ENCODE measurements at regions not wholly inside any gene's neighbourhood (a gene's known extent, or its start where the extent isn't known, plus 50 kb on each side); places are given as distances from the start of the nearest gene placed in this dataset.

DNA sequence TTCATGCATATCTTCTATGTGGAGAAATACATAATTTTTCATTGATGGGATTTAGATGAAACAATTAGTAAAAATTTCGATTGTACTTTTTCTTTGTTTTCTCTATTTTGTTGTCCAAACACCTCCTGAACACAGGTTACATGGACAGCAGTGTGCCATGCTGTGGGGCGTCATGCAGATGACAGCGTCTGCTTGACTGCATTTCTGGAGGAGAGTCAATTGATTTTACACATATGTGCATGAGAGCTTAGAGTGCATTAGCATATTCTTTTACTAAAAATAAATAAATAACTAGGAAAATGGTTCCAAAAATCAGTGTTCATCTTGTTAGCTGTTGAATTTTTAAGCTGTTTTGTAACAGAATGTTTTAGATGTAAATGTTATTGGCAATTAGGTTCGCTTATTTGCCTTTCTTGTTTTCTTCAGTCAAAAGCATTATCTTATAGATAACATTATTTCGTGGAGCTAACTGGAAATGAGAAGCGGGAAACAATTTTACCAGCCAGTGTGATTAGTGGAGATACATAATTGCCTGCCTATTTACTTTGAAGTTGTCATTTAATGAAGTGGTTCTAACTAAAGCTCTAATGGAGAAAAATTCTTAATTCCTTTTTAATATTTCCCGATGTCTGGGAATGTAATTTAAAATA is 82.7 kb upstream of the VGLL3 start:
- H3K27ac ChIP-seq (ENCODE audit: low read depth, low read length), result no peak overlapping the region
- no peaks in the 10 kb centered on the region for H3K36me3 ChIP-seq (ENCODE audit: control insufficient read depth, insufficient read depth, low read length)
- H3K27me3 ChIP-seq (ENCODE audit: control insufficient read depth, insufficient read depth, low read length), result no peaks in the 10 kb centered on the region
- H3K9me3 ChIP-seq (ENCODE audit: control insufficient read depth, insufficient read depth, low read length), result no peaks in the 10 kb centered on the region
- H3K4me3 ChIP-seq (ENCODE audit: low read depth, low read length), result no peak overlapping the region
- H3K4me1 ChIP-seq (ENCODE audit: control insufficient read depth, insufficient read depth, low read length), result no peaks in the 10 kb centered on the region
- H3K9ac ChIP-seq (ENCODE audit: low read depth, low read length), result no peak overlapping the region

DNA sequence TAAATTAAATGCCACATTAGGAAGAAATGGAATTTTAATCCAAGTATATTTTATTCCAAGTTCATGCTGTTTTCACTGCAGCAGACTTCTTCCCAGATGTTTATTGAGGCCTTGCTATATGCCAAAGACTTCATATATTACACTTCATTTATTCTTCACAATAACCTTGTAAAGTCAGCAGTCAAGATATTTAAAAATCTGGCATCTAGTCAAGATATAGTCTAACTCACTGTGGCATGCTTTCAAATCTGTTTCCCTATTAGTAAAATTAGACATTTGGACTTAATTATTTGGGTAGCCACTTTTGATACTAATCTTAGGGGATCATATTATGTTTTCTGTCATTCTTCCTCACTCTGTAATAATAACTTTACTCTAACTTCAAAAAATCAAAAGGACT is 81.5 kb upstream of the VGLL3 start:
- no peak overlapping the region for H3K4me3 ChIP-seq (ENCODE audit: low read depth, low read length)
- no peaks in the 10 kb centered on the region for H3K36me3 ChIP-seq (ENCODE audit: control insufficient read depth, insufficient read depth, low read length)
- H3K9me3 ChIP-seq (ENCODE audit: control insufficient read depth, insufficient read depth, low read length), result no peaks in the 10 kb centered on the region
- H3K27me3 ChIP-seq (ENCODE audit: control insufficient read depth, insufficient read depth, low read length), result no peaks in the 10 kb centered on the region
- H3K9ac ChIP-seq (ENCODE audit: low read depth, low read length), result no peak overlapping the region
- no peaks in the 10 kb centered on the region for H3K4me1 ChIP-seq (ENCODE audit: control insufficient read depth, insufficient read depth, low read length)
- H3K27ac ChIP-seq (ENCODE audit: low read depth, low read length), result no peak overlapping the region

DNA sequence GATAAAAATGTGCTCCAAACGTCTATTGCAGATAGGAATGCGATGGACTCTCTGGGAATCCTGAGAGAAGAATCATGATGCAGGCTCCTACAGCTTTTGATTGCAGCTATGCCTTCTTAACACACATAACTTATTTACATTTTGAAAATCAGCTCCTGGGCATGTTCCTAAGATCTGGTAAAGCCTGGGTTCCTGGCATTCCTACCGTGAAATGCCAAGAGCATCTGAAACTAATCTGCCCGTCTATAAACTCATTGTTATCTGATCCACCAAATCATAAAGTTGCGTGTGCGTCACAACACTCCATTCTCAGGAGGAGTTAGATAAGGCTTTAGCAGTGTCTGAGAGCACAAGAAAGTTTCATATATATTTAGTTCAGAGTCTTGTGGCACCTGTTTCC is 79.0 kb upstream of the VGLL3 start:
- H3K4me1 ChIP-seq (ENCODE audit: control insufficient read depth, insufficient read depth, low read length), result no peaks in the 10 kb centered on the region
- H3K27me3 ChIP-seq (ENCODE audit: control insufficient read depth, insufficient read depth, low read length), result no peaks in the 10 kb centered on the region
- H3K27ac ChIP-seq (ENCODE audit: low read depth, low read length), result no peak overlapping the region

DNA sequence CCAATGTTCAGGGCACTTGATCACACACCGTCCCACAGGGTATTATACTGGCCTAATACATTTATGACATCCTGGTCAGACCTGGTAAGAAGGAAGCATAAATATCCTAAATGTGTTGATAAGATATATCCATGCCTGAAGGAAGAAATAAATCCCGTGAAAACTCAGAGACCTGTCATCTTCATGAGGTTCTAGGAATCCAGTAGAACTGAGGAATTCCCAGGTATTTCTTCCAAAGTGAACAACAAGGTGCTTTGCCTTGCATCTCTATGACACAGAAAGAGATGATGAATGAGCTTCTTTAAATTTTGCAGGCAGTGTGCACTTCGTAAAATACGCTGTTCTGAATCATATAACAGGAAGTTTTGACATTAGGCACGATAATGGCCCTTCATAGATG is 78.1 kb upstream of the VGLL3 start:
- H3K9ac ChIP-seq (ENCODE audit: low read depth, low read length), result no peak overlapping the region
- no peaks in the 10 kb centered on the region for H3K36me3 ChIP-seq (ENCODE audit: control insufficient read depth, insufficient read depth, low read length)
- H3K9me3 ChIP-seq (ENCODE audit: control insufficient read depth, insufficient read depth, low read length), result no peaks in the 10 kb centered on the region
- no peaks in the 10 kb centered on the region for H3K4me1 ChIP-seq (ENCODE audit: control insufficient read depth, insufficient read depth, low read length)
- H3K27me3 ChIP-seq (ENCODE audit: control insufficient read depth, insufficient read depth, low read length), result no peaks in the 10 kb centered on the region
- no peak overlapping the region for H3K4me3 ChIP-seq (ENCODE audit: low read depth, low read length)
- no peak overlapping the region for H3K27ac ChIP-seq (ENCODE audit: low read depth, low read length)

More for the DNA sequence above, 79.0 kb upstream of the VGLL3 start:
- Histone ChIP-seq H3K36me3 (ENCODE audit: control insufficient read depth, insufficient read depth, low read length) (no peaks in the 10 kb centered on the region), H3K9me3 (ENCODE audit: control insufficient read depth, insufficient read depth, low read length) (no peaks in the 10 kb centered on the region), H3K9ac (ENCODE audit: low read depth, low read length) (no peak overlapping the region), H3K4me3 (ENCODE audit: low read depth, low read length) (no peak overlapping the region)

DNA sequence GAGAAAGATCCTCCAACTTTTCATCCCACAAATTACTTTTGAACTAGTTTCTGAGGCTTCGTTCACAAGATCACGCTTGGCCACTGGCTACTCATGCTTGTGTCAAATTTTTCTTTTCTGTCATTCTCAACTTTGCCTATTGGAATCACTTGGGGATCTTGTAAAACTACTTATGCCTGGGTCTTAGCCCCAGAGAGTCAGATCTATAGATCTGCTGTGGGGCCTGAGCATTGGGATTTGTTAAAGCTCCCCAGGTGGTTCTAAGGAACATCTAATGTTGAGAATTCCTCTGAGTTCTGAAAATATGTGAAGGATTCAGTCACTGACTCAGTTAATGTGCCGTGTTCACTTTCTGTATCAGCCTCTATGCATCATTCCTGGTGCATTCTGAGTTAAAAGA is 71.7 kb upstream of the VGLL3 start:
- no peaks in the 10 kb centered on the region for H3K9me3 ChIP-seq (ENCODE audit: control insufficient read depth, insufficient read depth, low read length)
- no peak overlapping the region for H3K9ac ChIP-seq (ENCODE audit: low read depth, low read length)
- no peaks in the 10 kb centered on the region for H3K4me1 ChIP-seq (ENCODE audit: control insufficient read depth, insufficient read depth, low read length)
- H3K27me3 ChIP-seq (ENCODE audit: control insufficient read depth, insufficient read depth, low read length), result no peaks in the 10 kb centered on the region
- no peaks in the 10 kb centered on the region for H3K36me3 ChIP-seq (ENCODE audit: control insufficient read depth, insufficient read depth, low read length)
- H3K4me3 ChIP-seq (ENCODE audit: low read depth, low read length), result no peak overlapping the region
- no peak overlapping the region for H3K27ac ChIP-seq (ENCODE audit: low read depth, low read length)

DNA sequence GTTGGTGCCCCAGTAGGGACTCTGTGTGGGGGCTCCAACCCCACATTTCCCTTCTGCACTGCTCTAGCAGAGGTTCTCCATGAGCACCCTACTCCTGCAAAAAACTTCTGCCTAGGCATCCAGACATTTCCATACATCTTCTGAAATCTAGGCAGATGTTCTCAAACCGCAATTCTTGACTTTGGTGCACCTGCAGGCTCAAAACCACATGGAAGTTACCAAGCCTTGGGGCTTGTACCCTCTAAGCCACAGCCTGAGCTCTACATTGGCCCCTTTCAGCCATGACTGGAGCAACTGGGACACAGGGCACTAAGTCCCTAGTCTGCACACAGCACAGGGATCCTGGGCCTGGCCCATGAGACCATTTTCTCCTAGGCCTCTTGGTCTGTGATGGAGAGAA is 66.5 kb upstream of the VGLL3 start:
- Histone ChIP-seq H3K9me3 (ENCODE audit: control insufficient read depth, insufficient read depth, low read length) (no peaks in the 10 kb centered on the region), H3K36me3 (ENCODE audit: control insufficient read depth, insufficient read depth, low read length) (no peaks in the 10 kb centered on the region), H3K27me3 (ENCODE audit: control insufficient read depth, insufficient read depth, low read length) (no peaks in the 10 kb centered on the region), H3K4me3 (ENCODE audit: low read depth, low read length) (no peak overlapping the region), H3K27ac (ENCODE audit: low read depth, low read length) (no peak overlapping the region), H3K9ac (ENCODE audit: low read depth, low read length) (no peak overlapping the region), H3K4me1 (ENCODE audit: control insufficient read depth, insufficient read depth, low read length) (no peaks in the 10 kb centered on the region)

DNA sequence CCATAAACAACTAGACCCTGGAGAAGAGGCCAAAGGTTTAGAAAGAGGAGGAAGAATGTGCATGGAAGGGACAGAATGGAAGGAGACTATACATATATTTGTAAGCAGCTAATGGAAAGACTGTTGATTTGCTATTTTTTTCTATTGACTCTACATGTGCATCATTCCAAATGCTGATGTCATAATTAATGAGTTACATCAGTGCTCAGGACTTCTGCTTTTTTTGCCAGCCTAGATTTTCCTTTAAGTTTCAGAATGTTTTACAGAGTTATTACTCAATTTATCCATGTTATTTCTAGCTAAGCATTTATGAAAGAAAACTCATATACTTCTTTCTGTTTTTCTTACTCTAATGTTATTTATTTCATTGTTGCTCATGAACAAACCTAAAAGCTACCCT is 62.6 kb upstream of the VGLL3 start:
- Histone ChIP-seq H3K27ac (ENCODE audit: low read depth, low read length) (no peak overlapping the region), H3K9ac (ENCODE audit: low read depth, low read length) (no peak overlapping the region), H3K4me1 (ENCODE audit: control insufficient read depth, insufficient read depth, low read length) (no peaks in the 10 kb centered on the region), H3K27me3 (ENCODE audit: control insufficient read depth, insufficient read depth, low read length) (0 out of 2 replicates have a peak, but pooled peaks cover 4% of the 10 kb centered on the region), H3K9me3 (ENCODE audit: control insufficient read depth, insufficient read depth, low read length) (no peaks in the 10 kb centered on the region), H3K36me3 (ENCODE audit: control insufficient read depth, insufficient read depth, low read length) (no peaks in the 10 kb centered on the region), H3K4me3 (ENCODE audit: low read depth, low read length) (no peak overlapping the region)

DNA sequence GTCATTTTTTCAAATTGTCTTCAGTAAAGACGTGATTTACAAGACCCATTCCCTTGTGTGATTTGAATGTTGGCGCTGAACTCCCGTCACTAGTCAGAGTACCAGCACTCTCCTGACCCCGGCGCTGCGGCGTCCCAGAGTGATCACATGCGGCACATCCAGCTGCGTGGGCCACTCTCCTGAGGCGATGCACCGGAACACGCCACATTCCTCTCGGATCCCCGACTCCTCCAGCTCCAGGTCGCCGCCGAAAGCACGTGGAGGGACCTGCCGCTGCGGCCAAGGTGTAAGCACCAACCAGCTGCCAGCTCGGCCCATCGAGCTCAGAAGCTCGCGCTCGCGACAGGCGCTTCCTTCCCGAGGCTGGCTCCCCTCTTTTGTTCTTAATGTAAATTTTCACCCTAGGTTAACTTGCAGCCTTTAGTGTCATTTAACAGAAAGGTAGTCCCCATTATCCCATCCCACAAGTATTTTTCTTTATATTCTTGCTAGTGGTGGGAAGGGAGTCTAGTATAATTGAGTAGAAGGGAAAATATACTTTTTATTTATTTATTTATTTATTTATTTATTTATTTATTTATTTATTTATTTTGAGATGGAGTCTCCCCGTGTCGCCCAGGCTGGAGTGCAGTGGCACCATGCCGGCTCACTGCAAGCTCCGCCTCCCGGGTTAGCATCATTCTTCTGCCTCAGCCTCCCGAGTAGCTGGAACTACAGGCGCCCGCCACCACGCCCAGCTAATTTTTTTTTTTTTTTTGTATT is 61.7 kb upstream of the VGLL3 start:
- no peak overlapping the region for H3K27ac ChIP-seq (ENCODE audit: low read depth, low read length)
- no peak overlapping the region for H3K9ac ChIP-seq (ENCODE audit: low read depth, low read length)
- H3K4me1 ChIP-seq (ENCODE audit: control insufficient read depth, insufficient read depth, low read length), result no peaks in the 10 kb centered on the region
- H3K4me3 ChIP-seq (ENCODE audit: low read depth, low read length), result no peak overlapping the region; the same call in 1 of the 2 replicates
- H3K27me3 ChIP-seq (ENCODE audit: control insufficient read depth, insufficient read depth, low read length), result 0 out of 2 replicates have a peak, but pooled peaks cover 4% of the 10 kb centered on the region
- H3K36me3 ChIP-seq (ENCODE audit: control insufficient read depth, insufficient read depth, low read length), result no peaks in the 10 kb centered on the region
- no peaks in the 10 kb centered on the region for H3K9me3 ChIP-seq (ENCODE audit: control insufficient read depth, insufficient read depth, low read length)

DNA sequence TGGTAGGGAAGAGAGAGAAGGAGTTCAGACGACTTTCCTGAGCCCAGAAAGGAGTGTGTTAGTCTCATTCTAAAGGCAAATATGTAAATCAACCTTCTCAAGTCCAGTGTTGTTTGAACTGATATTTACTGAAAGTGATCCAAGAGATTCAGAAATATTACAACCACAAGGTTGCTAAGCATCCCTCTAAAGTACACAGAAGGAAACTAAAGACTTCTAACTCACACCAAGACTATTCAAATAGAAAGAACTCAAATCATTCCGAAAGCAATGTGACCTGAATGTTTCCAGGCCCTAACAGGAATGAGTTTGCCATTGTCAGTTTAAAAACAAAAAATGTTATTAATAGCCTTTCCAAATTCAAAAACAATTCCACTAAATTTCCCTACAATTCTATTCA is 56.9 kb upstream of the VGLL3 start:
- Histone ChIP-seq H3K27me3 (ENCODE audit: control insufficient read depth, insufficient read depth, low read length) (0 out of 2 replicates have a peak, but pooled peaks cover 4% of the 10 kb centered on the region), H3K36me3 (ENCODE audit: control insufficient read depth, insufficient read depth, low read length) (no peaks in the 10 kb centered on the region), H3K27ac (ENCODE audit: low read depth, low read length) (no peak overlapping the region), H3K9ac (ENCODE audit: low read depth, low read length) (no peak overlapping the region), H3K4me1 (ENCODE audit: control insufficient read depth, insufficient read depth, low read length) (no peaks in the 10 kb centered on the region), H3K4me3 (ENCODE audit: low read depth, low read length) (no peak overlapping the region), H3K9me3 (ENCODE audit: control insufficient read depth, insufficient read depth, low read length) (no peaks in the 10 kb centered on the region)

DNA sequence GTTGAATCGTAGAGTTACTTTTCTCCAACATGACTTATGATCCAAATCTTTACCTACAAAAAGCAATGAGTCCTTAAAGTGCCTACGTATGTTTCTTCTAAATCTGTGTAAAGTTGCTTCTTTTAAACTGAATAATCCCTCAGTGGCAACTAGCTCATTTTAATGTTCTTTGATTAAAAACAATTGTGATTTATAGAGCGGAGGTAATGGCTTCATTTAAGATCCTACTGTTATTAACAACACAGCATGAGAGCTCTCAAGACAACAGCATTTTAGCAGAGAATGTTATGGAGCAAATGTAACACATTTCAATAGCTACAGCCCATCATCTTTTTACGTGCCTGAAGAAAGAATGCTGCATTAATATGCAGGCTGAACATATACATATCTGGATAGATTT is 55.3 kb upstream of the VGLL3 start:
- Histone ChIP-seq H3K9ac (ENCODE audit: low read depth, low read length) (no peak overlapping the region), H3K27me3 (ENCODE audit: control insufficient read depth, insufficient read depth, low read length) (no peaks in the 10 kb centered on the region), H3K4me3 (ENCODE audit: low read depth, low read length) (no peak overlapping the region), H3K4me1 (ENCODE audit: control insufficient read depth, insufficient read depth, low read length) (no peaks in the 10 kb centered on the region), H3K9me3 (ENCODE audit: control insufficient read depth, insufficient read depth, low read length) (no peaks in the 10 kb centered on the region), H3K36me3 (ENCODE audit: control insufficient read depth, insufficient read depth, low read length) (no peaks in the 10 kb centered on the region), H3K27ac (ENCODE audit: low read depth, low read length) (no peak overlapping the region)

DNA sequence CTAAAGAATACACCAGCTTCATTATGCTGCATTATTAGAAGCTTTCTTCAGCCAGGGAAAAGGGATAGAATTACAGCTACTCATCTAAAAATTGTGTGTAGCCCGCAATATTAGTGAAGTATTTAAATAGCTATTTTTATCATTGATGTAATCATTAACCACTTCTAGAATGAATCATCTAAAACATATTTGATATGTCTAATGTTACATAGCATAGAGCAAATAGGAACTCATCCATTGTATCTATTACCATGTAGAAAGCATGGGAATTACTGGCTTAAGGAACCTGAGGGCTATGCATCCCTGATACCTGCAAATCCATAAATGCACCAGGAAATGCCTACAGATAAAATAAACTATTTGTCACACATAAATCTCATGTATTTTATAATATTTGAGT is 54.5 kb upstream of the VGLL3 start:
- Histone ChIP-seq H3K4me3 (ENCODE audit: low read depth, low read length) (no peak overlapping the region), H3K27me3 (ENCODE audit: control insufficient read depth, insufficient read depth, low read length) (no peaks in the 10 kb centered on the region), H3K27ac (ENCODE audit: low read depth, low read length) (no peak overlapping the region), H3K9me3 (ENCODE audit: control insufficient read depth, insufficient read depth, low read length) (no peaks in the 10 kb centered on the region), H3K4me1 (ENCODE audit: control insufficient read depth, insufficient read depth, low read length) (no peaks in the 10 kb centered on the region), H3K9ac (ENCODE audit: low read depth, low read length) (no peak overlapping the region), H3K36me3 (ENCODE audit: control insufficient read depth, insufficient read depth, low read length) (no peaks in the 10 kb centered on the region)
